Suppressor macrophage treated with lipopolysaccharide for 1 hour (primary cell): ENCODE measurements at regions not wholly inside any gene's neighbourhood (a gene's known extent, or its start where the extent isn't known, plus 50 kb on each side); places are given as distances from the start of the nearest gene placed in this dataset.
"Not testable (repeated sequence)": the region's sequence is repeated elsewhere in the genome, so short reads cannot be mapped to it uniquely, and the experiment has no call there.

Experiments used
- DNase-seq, 3 donors: peaks; one replicate each; pipeline ENCODE4 v3.0.0-alpha.2; 2020 to 2022

GRCh38 chr22:48939441-48940265, 888.0 kb downstream of the BRD1 start:
- DNase-seq, result no peak

- no peak for DNase-seq
These were observed 888.9 kb downstream of the BRD1 start for GRCh38 chr22:48938741-48939140.

GRCh38 chr22:48937032-48937639, 890.5 kb downstream of the BRD1 start:
- no peak for DNase-seq

GRCh38 chr22:48936391-48936790, 891.3 kb downstream of the BRD1 start:
- DNase-seq, result no peak

- peak in 1 of 3 donors; percentile 4 for DNase-seq
These were observed 893.2 kb downstream of the BRD1 start for GRCh38 chr22:48934446-48934845.

- DNase-seq, result no peak
These were observed 896.2 kb downstream of the BRD1 start for GRCh38 chr22:48931452-48931851.

- no peak for DNase-seq
These were observed 898.3 kb downstream of the BRD1 start for GRCh38 chr22:48929276-48929790.

- DNase-seq, result no peak
These were observed 900.1 kb downstream of the BRD1 start for GRCh38 chr22:48927591-48927990.

GRCh38 chr22:48926643-48927042, 901.0 kb downstream of the BRD1 start:
- DNase-seq, result no peak

- no peak for DNase-seq
These were observed 901.5 kb downstream of the BRD1 start for GRCh38 chr22:48926136-48926535.

GRCh38 chr22:48925450-48925849, 902.2 kb downstream of the BRD1 start:
- no peak for DNase-seq

- no peak for DNase-seq
These were observed 903.7 kb downstream of the BRD1 start for GRCh38 chr22:48923996-48924395.

GRCh38 chr22:48923165-48923865, 904.4 kb downstream of the BRD1 start:
- DNase-seq, result no peak

- DNase-seq, result no peak
These were observed 906.2 kb downstream of the BRD1 start for GRCh38 chr22:48921411-48921903.

GRCh38 chr22:48920776-48921241, 906.9 kb downstream of the BRD1 start:
- no peak for DNase-seq

- no peak for DNase-seq
These were observed 907.7 kb downstream of the BRD1 start for GRCh38 chr22:48919851-48920589.

- DNase-seq, result no peak
These were observed 908.5 kb downstream of the BRD1 start for GRCh38 chr22:48919187-48919590.

- DNase-seq, result no peak
These were observed 909.0 kb downstream of the BRD1 start for GRCh38 chr22:48918585-48919186.

GRCh38 chr22:48912356-48913066, 915.2 kb downstream of the BRD1 start:
- not testable (repeated sequence) for DNase-seq

GRCh38 chr22:48911647-48912046, 916.0 kb downstream of the BRD1 start:
- not testable (repeated sequence) for DNase-seq

- DNase-seq, result not testable (repeated sequence)
These were observed 916.6 kb downstream of the BRD1 start for GRCh38 chr22:48911067-48911466.
